ENCODE measurements at regions not wholly inside any gene's neighbourhood (a gene's known extent, or its start where the extent isn't known, plus 50 kb on each side); places are given as distances from the start of the nearest gene placed in this dataset.

GRCh38 chr15:29938361-29939335, 116.4 kb upstream of the TJP1 start:
- TF ChIP-seq CTCF (IDR thresholded peaks at IDR 0.05) (peak in 2 of 6 experiments; percentile 8 to 35), POLR2A (IDR thresholded peaks at IDR 0.05) (no peak)

Measured in esophagus squamous epithelium (tissue), 4 donors.